Activated CD8-positive, alpha-beta T cell treated with anti-CD3 and anti-CD28 coated beads for 36 hours (primary cell): ENCODE measurements at regions not wholly inside any gene's neighbourhood (a gene's known extent, or its start where the extent isn't known, plus 50 kb on each side); places are given as distances from the start of the nearest gene placed in this dataset.
"Not testable (repeated sequence)": the region's sequence is repeated elsewhere in the genome, so short reads cannot be mapped to it uniquely, and the experiment has no call there.

ENCODE experiments used
- ATAC-seq: fragments of 200-7000 bp; cut with Tn5 transposase; one replicate; pipeline ENCODE4 v1.10.0; 2021; ENCODE audit warnings: mild to moderate bottlenecking, moderate library complexity
- CTCF ChIA-PET: fragments of 350-600 bp; sonication (Branson Sonifier 250); formaldehyde crosslinking; loops from one replicate; lab custom pipeline; 2021; ENCODE audit warnings: antibody characterized with exemption; lab: Charles Lee
- POLR2A ChIA-PET: fragments of 350-600 bp; sonication (Branson Sonifier 250); formaldehyde crosslinking; loops from one replicate; lab custom pipeline; 2021; ENCODE audit warnings: antibody characterized with exemption; lab: Charles Lee
- DNase-seq: peaks from one replicate; pipeline ENCODE4 v3.0.0-alpha.2; 2020
- H3K27ac Mint-ChIP-seq: one replicate; pipeline ENCODE4 v1.8.0; 2021; ENCODE audit warnings: mild to moderate bottlenecking, mixed read lengths
- H3K27me3 Mint-ChIP-seq: one replicate; pipeline ENCODE4 v1.8.0; 2021; ENCODE audit warnings: mixed read lengths
- H3K36me3 Mint-ChIP-seq: one replicate; pipeline ENCODE4 v1.8.0; 2021; ENCODE audit warnings: low read depth, mixed read lengths
- H3K4me1 Mint-ChIP-seq: one replicate; pipeline ENCODE4 v1.8.0; 2021; ENCODE audit warnings: low read depth, mixed read lengths
- H3K4me3 Mint-ChIP-seq: one replicate; pipeline ENCODE4 v1.8.0; 2021; ENCODE audit warnings: mild to moderate bottlenecking, moderate library complexity, mixed read lengths
- H3K9me3 Mint-ChIP-seq: one replicate; pipeline ENCODE4 v1.8.0; 2021; ENCODE audit warnings: mixed read lengths
- intact Hi-C: fragments of 100-400 bp; cut with micrococcal nuclease; formaldehyde crosslinking; loops from one replicate; pipeline ENCODE4 v1.10.0; 2022
- TF ChIP-seq, protein P1 (sequence below): fragments of 200-600 bp; IDR thresholded peaks from one replicate; pipeline ENCODE4 v1.8.0; 2022; ENCODE audit warnings: antibody characterized with exemption, mild to moderate bottlenecking

DNA sequence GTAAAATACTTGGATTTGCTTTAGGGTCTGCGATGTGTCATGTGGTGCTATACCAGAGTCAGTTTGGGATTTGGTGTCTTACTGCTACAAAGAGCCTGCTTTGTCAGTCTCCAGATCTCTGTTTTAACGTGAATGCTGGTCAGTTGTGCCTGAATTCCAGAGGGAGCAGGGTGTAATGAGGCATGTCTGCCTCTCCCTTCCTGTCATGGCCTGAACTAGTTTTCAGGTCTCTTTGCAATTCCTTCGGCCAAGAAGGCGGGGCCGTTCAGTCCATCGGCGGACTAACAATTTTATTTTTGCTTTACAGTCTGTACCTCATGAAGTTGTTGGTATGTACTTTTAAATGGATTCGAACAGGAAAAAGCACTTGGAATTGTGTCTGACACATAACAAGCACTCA lies 465.1 kb upstream of the ADARB2 start:
- Mint-ChIP-seq H3K36me3 (peaks cover 1% of the 10 kb centered on the region), H3K27ac (no peak overlapping the region), H3K4me3 (no peak overlapping the region), H3K4me1 (no peaks in the 10 kb centered on the region), H3K27me3 (peaks cover 2% of the 10 kb centered on the region), H3K9me3 (peaks cover 5% of the 10 kb centered on the region)
- ATAC-seq (no peak), DNase-seq (no peak)
- ChIA-PET POLR2A (no interaction called here), CTCF (no interaction called here)
- intact Hi-C loops = no loop called here
- TF ChIP-seq, protein P1, sequence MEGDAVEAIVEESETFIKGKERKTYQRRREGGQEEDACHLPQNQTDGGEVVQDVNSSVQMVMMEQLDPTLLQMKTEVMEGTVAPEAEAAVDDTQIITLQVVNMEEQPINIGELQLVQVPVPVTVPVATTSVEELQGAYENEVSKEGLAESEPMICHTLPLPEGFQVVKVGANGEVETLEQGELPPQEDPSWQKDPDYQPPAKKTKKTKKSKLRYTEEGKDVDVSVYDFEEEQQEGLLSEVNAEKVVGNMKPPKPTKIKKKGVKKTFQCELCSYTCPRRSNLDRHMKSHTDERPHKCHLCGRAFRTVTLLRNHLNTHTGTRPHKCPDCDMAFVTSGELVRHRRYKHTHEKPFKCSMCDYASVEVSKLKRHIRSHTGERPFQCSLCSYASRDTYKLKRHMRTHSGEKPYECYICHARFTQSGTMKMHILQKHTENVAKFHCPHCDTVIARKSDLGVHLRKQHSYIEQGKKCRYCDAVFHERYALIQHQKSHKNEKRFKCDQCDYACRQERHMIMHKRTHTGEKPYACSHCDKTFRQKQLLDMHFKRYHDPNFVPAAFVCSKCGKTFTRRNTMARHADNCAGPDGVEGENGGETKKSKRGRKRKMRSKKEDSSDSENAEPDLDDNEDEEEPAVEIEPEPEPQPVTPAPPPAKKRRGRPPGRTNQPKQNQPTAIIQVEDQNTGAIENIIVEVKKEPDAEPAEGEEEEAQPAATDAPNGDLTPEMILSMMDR = no peak

- Mint-ChIP-seq H3K4me1 (no peaks in the 10 kb centered on the region), H3K4me3 (no peak overlapping the region), H3K36me3 (peaks cover 1% of the 10 kb centered on the region), H3K27me3 (peaks cover 2% of the 10 kb centered on the region), H3K27ac (no peak overlapping the region), H3K9me3 (peaks cover 8% of the 10 kb centered on the region)
- ChIA-PET CTCF (no interaction called here), POLR2A (no interaction called here)
- ATAC-seq (no peak), DNase-seq (no peak)
- TF ChIP-seq, protein P1 = no peak
- intact Hi-C loops = no loop called here
Observed at GRCh38 chr10:2201534-2202099, 464.3 kb upstream of the ADARB2 start.

DNA sequence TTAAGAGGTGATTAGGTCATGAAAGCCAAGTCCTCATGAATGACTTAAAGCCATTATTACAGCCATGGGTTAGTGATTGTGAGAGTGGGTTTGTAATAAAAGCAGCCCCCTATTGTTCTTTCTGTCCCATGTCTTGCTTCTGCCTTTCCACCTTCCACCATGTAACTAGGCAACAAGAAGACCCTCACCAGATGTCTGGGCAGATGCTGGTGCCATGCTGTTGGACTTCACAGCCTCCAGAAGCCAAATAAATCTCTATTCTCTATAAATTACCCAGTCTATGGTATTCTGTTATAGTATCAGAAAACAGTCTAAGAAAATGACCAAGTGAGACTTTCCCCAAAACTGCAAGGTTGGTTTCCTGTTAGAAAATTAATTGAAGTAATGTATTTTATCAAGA lies 460.3 kb upstream of the ADARB2 start:
- intact Hi-C loops = no loop called here
- peaks cover 2% of the 10 kb centered on the region for H3K27me3 Mint-ChIP-seq
- H3K36me3 Mint-ChIP-seq = peaks cover 1% of the 10 kb centered on the region
- DNase-seq (no peak), ATAC-seq (no peak)
- H3K27ac Mint-ChIP-seq = no peak overlapping the region
- H3K4me3 Mint-ChIP-seq = no peak overlapping the region
- TF ChIP-seq, protein P1 = no peak
- H3K4me1 Mint-ChIP-seq = no peaks in the 10 kb centered on the region
- CTCF ChIA-PET = no interaction called here
- peaks cover 11% of the 10 kb centered on the region for H3K9me3 Mint-ChIP-seq
- POLR2A ChIA-PET = no interaction called here

DNA sequence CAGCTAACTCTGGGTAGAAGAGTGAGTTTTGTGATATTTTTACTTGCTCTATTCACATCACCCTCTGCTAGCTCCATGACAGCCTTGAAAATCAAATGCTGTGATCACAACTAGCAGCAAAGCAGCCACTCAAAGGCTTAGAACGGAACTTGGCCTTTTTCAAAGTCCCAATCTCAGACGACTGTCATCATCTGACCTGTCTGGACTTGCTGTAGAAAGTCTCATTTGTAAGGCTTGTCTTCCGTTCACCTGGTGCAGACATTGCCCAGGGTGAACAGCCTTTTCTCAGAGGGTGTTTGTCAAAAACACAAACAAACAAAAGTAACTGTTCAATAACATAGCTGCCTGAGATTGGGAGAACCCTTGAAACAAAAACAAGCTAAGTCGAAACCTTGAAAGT lies 458.9 kb upstream of the ADARB2 start:
- DNase-seq = no peak
- ChIA-PET CTCF (no interaction called here), POLR2A (no interaction called here)
- ATAC-seq = no peak
- Mint-ChIP-seq H3K4me3 (no peak overlapping the region), H3K27me3 (peaks cover 2% of the 10 kb centered on the region), H3K9me3 (peaks cover 11% of the 10 kb centered on the region), H3K4me1 (no peaks in the 10 kb centered on the region), H3K27ac (no peak overlapping the region), H3K36me3 (peaks cover 1% of the 10 kb centered on the region)
- intact Hi-C loops = no loop called here
- TF ChIP-seq, protein P1 = no peak

- H3K36me3 Mint-ChIP-seq, CTCF ChIA-PET, H3K4me1 Mint-ChIP-seq, H3K9me3 Mint-ChIP-seq, DNase-seq, POLR2A ChIA-PET, H3K4me3 Mint-ChIP-seq, ATAC-seq, H3K27ac Mint-ChIP-seq, H3K27me3 Mint-ChIP-seq, intact Hi-C loops: not testable (repeated sequence)
Observed at GRCh38 chr10:2189356-2189755, 452.0 kb upstream of the ADARB2 start.

DNA sequence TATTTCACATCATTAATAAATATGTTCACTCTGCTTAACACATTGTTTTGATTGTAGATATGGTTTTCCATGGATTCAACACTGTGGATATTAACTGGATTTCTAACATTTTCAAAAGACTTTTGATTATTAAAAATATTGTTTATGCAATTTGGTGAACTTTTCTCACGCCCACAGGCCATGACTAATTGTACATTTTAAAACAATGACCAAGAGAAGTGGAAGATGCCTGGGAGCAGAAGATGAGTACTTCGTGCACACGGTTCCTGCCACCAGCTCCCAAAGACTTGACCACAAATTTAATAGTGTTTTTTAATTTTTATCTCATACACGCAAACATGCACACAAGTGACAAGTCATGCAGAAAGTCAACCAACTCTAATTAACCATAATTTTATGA lies 451.0 kb upstream of the ADARB2 start:
- CTCF ChIA-PET = no interaction called here
- no peak for ATAC-seq
- no peak overlapping the region for H3K27ac Mint-ChIP-seq
- H3K27me3 Mint-ChIP-seq = no peaks in the 10 kb centered on the region
- no peaks in the 10 kb centered on the region for H3K4me1 Mint-ChIP-seq
- TF ChIP-seq, protein P1 = no peak
- POLR2A ChIA-PET = no interaction called here
- DNase-seq = no peak
- H3K4me3 Mint-ChIP-seq = no peak overlapping the region
- intact Hi-C loops = no loop called here
- no peaks in the 10 kb centered on the region for H3K36me3 Mint-ChIP-seq
- no peaks in the 10 kb centered on the region for H3K9me3 Mint-ChIP-seq
